Transverse colon (tissue), 4 donors: ENCODE measurements at regions not wholly inside any gene's neighbourhood (a gene's known extent, or its start where the extent isn't known, plus 50 kb on each side); places are given as distances from the start of the nearest gene placed in this dataset.

Source experiments
- DNase-seq: peaks from one replicate; pipeline ENCODE4 v3.0.0-alpha.2; 2019
- H3K27ac ChIP-seq, 4 donors: fragments of 200-600 bp; sonication (generic); 2 replicates each; pipeline ENCODE4 v1.5.1; 2016 to 2018; ENCODE audit warnings: inconsistent platforms in 4 of 4
- H3K27me3 ChIP-seq: fragments of 200-600 bp; sonication (generic); 2 replicates; pipeline ENCODE4 v1.5.1; 2017; ENCODE audit warnings: inconsistent platforms
- H3K36me3 ChIP-seq, 4 donors: fragments of 200-600 bp; sonication (generic); 2 replicates each; pipeline ENCODE4 v1.5.1; 2017 to 2019; ENCODE audit warnings: inconsistent platforms in 4 of 4
- H3K4me1 ChIP-seq, 4 donors: fragments of 200-600 bp; sonication (generic); 2 replicates each; pipeline ENCODE4 v1.5.1; 2017 to 2020; ENCODE audit warnings: inconsistent platforms in 4 of 4
- H3K4me3 ChIP-seq, 4 donors: fragments of 200-600 bp; sonication (generic); 1 replicate in 1 of 4; 2 replicates in 3 of 4; pipeline versions ENCODE4 v1.5.1 to v1.6.1; 2017 to 2019; ENCODE audit warnings: inconsistent platforms in 4 of 4
- H3K9me3 ChIP-seq, 2 donors: fragments of 200-600 bp; sonication (generic); 2 replicates each; pipeline ENCODE4 v1.5.1; 2017 to 2019; ENCODE audit warnings: inconsistent platforms in 2 of 2
- EP300 ChIP-seq: sonication (generic); formaldehyde crosslinking; IDR thresholded peaks from one replicate; pipeline ENCODE4 v1.6.1; 2017; ENCODE audit warnings: antibody characterized with exemption, low read depth
- POLR2A ChIP-seq: fragments of 450-650 bp; IDR thresholded peaks from one replicate; pipeline ENCODE4 v1.6.1; 2016; ENCODE audit warnings: antibody characterized with exemption, mild to moderate bottlenecking, moderate library complexity
- POLR2AphosphoS5 ChIP-seq, 3 donors: sonication (generic); formaldehyde crosslinking; IDR thresholded peaks; one replicate each; pipeline ENCODE4 v1.6.1; 2016; ENCODE audit warnings: antibody characterized with exemption in 3 of 3
- whole genome bisulfite sequencing, 2 donors: methylation state at CpG; one replicate each; pipeline ENCODE4 v1.1.5; 2018; ENCODE audit warnings: low coverage in 1 of 2; 5-methylcytosine and 5-hydroxymethylcytosine counted together
- in situ Hi-C, 4 donors: fragments of 200-750 bp; cut with MboI; loops; one replicate each; pipeline versions ENCODE4 v1.15.0 to v1.15.1; 2017; ENCODE audit warnings: low sequenced_read_pairs in 3 of 4, low pct_ligation_motif_present in 1 of 4, low pct_unique_long_range_greater_than_20kb in 1 of 4
- intact Hi-C: fragments of 100-400 bp; cut with DNase I; formaldehyde crosslinking; loops from one replicate; pipeline ENCODE4 v1.15.1; 2023; ENCODE audit warnings: low total_unique reads
- TF ChIP-seq, protein P1 (sequence below), 5 experiments: fragments of 200-600 bp in 3 of 5; fragments of 450-650 bp in 2 of 5; sonication (generic) in 3 of 5; IDR thresholded peaks; 1 replicate in 2 of 5; 2 replicates in 3 of 5; pipeline ENCODE4 v1.5.1; 2016 to 2017; ENCODE audit warnings: antibody characterized with exemption in 5 of 5, inconsistent platforms in 3 of 5, mild to moderate bottlenecking in 2 of 5, moderate library complexity in 1 of 5

GRCh38 chr2:128405981-128406613 is 87.4 kb upstream of the HS6ST1 start:
- intact Hi-C loops, result no loop called here
- TF ChIP-seq POLR2AphosphoS5 (IDR thresholded peaks at IDR 0.05), result no peak
- TF ChIP-seq POLR2A, result no peak
- TF ChIP-seq EP300, result no peak
- TF ChIP-seq, protein P1, sequence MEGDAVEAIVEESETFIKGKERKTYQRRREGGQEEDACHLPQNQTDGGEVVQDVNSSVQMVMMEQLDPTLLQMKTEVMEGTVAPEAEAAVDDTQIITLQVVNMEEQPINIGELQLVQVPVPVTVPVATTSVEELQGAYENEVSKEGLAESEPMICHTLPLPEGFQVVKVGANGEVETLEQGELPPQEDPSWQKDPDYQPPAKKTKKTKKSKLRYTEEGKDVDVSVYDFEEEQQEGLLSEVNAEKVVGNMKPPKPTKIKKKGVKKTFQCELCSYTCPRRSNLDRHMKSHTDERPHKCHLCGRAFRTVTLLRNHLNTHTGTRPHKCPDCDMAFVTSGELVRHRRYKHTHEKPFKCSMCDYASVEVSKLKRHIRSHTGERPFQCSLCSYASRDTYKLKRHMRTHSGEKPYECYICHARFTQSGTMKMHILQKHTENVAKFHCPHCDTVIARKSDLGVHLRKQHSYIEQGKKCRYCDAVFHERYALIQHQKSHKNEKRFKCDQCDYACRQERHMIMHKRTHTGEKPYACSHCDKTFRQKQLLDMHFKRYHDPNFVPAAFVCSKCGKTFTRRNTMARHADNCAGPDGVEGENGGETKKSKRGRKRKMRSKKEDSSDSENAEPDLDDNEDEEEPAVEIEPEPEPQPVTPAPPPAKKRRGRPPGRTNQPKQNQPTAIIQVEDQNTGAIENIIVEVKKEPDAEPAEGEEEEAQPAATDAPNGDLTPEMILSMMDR (IDR thresholded peaks at IDR 0.05), result no peak
- no peaks in the 10 kb centered on the region for H3K36me3 ChIP-seq
- DNase-seq, result peak; percentile 1
- no peak overlapping the region for H3K4me3 ChIP-seq
- H3K4me1 ChIP-seq, result no peaks in the 10 kb centered on the region
- in situ Hi-C loops, result no loop called here
- no peaks in the 10 kb centered on the region for H3K9me3 ChIP-seq
- no peak overlapping the region for H3K27ac ChIP-seq
- no peaks in the 10 kb centered on the region for H3K27me3 ChIP-seq
- WGBS, 2 donors, result 79 to 83% methylated on average over 3 to 6 of the region's 6 CpGs

GRCh38 chr2:128406736-128407554 is 88.3 kb upstream of the HS6ST1 start:
- TF ChIP-seq, protein P1 (IDR thresholded peaks at IDR 0.05), result no peak
- in situ Hi-C loops, result no loop called here

GRCh38 chr2:128408349-128409305 is 90.0 kb upstream of the HS6ST1 start:
- no peaks in the 10 kb centered on the region for H3K9me3 ChIP-seq
- no peak overlapping the region for H3K27ac ChIP-seq
- no peaks in the 10 kb centered on the region for H3K27me3 ChIP-seq
- intact Hi-C loops (no loop called here), in situ Hi-C loops (no loop called here)
- 37 to 68% methylated on average over 2 to 17 of the region's 17 CpGs for WGBS, 2 donors
- H3K36me3 ChIP-seq, result no peaks in the 10 kb centered on the region
- TF ChIP-seq EP300, result no peak
- TF ChIP-seq, protein P1 (IDR thresholded peaks at IDR 0.05), result no peak
- no peak for TF ChIP-seq POLR2A
- no peak for TF ChIP-seq POLR2AphosphoS5 (IDR thresholded peaks at IDR 0.05)
- no peak overlapping the region for H3K4me3 ChIP-seq
- H3K4me1 ChIP-seq, result no peaks in the 10 kb centered on the region
- no peak for DNase-seq

More at GRCh38 chr2:128406736-128407554, 88.3 kb upstream of the HS6ST1 start:
- Histone ChIP-seq H3K36me3 (no peaks in the 10 kb centered on the region), H3K4me1 (no peaks in the 10 kb centered on the region), H3K27ac (no peak overlapping the region), H3K4me3 (no peak overlapping the region), H3K27me3 (no peaks in the 10 kb centered on the region), H3K9me3 (no peaks in the 10 kb centered on the region)
- 86% methylated on average over 18 of the region's 18 CpGs; no CpG with 5 or more reads in 1 of the 2 donors for WGBS, 2 donors
- DNase-seq, result peak; percentile 6
- intact Hi-C loops, result no loop called here
